ENCODE measurements at regions not wholly inside any gene's neighbourhood (a gene's known extent, or its start where the extent isn't known, plus 50 kb on each side); places are given as distances from the start of the nearest gene placed in this dataset.

DNA sequence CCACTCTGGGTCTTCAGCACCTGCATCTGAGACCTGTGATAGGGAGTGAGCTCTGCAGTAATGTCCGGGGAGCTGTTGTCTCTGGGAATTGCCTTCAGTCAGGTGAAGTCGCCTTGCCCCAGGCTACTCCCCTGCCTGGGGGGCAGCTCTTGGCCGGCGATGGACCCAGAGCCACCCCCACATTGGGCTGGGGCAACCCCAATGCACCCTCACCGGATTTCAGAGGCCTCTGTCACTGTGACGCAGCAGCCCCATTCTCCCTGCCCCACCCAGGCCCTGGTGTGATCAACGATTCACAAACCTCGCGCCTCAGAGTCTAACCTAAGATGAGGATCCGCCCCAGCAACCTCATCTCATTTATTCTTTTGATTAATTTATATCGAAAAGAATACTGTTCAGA is 303.6 kb downstream of the NDUFA10 start (continued):
- no peak for TF ChIP-seq IKZF3 (tag by site-specific recombination; IDR thresholded peaks at IDR 0.05)
- no peak for TF ChIP-seq ZNF274 (IDR thresholded peaks at IDR 0.05; ENCODE audit: low read length)
- no peak for TF ChIP-seq ZNF274 (tag by site-specific recombination; IDR thresholded peaks at IDR 0.05; ENCODE audit: borderline replicate concordance)
- TF ChIP-seq RBAK (tag by site-specific recombination; IDR thresholded peaks at IDR 0.05) = no peak
- TF ChIP-seq ZNF140 (tag by site-specific recombination; IDR thresholded peaks at IDR 0.05) = no peak
- no peak for TF ChIP-seq BCL11A (tag by site-specific recombination; IDR thresholded peaks at IDR 0.05; ENCODE audit: low read depth)
- TF ChIP-seq ZNF341 (tag by site-specific recombination; IDR thresholded peaks at IDR 0.05; ENCODE audit: low read depth) = no peak
- no peak for TF ChIP-seq ZNF707 (tag by site-specific recombination; IDR thresholded peaks at IDR 0.05)

DNA sequence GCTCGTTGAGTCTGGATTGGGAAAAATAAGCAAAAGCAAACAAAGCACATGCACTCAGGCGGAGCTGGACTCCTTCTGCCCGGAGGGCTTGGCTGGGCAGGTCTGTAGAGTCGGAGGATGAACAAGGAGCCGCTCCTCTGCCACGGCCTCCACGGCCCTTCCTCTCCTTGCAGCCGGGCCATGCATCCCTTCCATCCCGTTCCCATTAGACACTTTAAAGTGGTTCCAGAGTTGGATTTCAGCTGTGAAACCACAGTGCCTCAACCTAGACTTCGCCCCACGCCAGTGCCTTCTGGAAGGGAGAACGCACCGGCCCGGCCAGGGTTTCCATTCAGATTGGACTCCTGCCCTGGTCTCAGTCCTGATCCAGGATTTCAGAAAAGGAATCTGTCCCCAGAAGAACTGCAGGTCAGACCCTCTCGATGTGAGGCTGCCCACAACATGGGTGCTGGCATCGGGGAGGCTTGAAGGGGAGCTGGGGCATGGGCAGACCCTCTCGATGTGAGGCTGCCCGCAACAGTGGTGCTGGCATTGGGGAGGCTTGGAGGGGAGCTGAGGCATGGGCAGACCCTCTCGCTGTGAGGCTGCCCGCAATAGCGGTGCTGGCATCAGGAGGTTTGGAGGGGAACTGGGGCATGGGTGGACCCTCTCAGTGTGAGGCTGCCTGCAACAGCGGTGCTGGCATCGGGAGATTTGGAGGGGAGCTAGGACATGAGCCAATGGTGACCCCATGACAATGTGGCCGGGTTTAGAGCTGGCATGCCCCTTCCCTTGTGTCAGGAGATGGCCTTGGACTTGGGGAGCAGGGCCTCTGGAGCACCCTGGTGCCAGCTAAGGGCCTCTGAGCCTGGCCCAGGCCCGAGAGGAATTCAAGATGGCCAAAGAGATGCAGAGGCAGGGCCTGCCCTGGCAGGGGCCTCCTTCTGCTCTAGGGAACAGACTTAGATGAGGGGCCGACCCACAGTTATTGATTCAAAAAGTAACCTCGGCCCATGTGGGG is 304.5 kb downstream of the NDUFA10 start:
- POLR2A ChIA-PET = no interaction called here
- Histone ChIP-seq H3K4me1 (ENCODE audit: control insufficient read depth, insufficient read depth, low read length) (no peaks in the 10 kb centered on the region), H3K36me3 (ENCODE audit: control insufficient read depth in 2 of 2, insufficient read depth in 1 of 2, low read length in 2 of 2) (no peaks in the 10 kb centered on the region), H3K4me3 (ENCODE audit: low read depth, low read length) (no peak overlapping the region), H3K27ac (ENCODE audit: extremely low read depth, low read depth, low read length) (no peak overlapping the region), H3K9me3 (ENCODE audit: control insufficient read depth, insufficient read depth, low read depth, low read length) (no peaks in the 10 kb centered on the region)
- CTCF ChIA-PET = interaction anchor here (0.6 kb wide), 1 partner anchor 610 kb away, joined by 5 read pairs; no protein-coding TSS in a partner anchor
- TF ChIP-seq ZBTB48 (tag by site-specific recombination; IDR thresholded peaks at IDR 0.05) (no peak), ZNF354C (tag by site-specific recombination; IDR thresholded peaks at IDR 0.05; ENCODE audit: borderline replicate concordance, low read depth) (no peak), ZNF558 (tag by site-specific recombination; IDR thresholded peaks at IDR 0.05) (no peak), BCL11A (tag by site-specific recombination; IDR thresholded peaks at IDR 0.05; ENCODE audit: low read depth) (no peak)

DNA sequence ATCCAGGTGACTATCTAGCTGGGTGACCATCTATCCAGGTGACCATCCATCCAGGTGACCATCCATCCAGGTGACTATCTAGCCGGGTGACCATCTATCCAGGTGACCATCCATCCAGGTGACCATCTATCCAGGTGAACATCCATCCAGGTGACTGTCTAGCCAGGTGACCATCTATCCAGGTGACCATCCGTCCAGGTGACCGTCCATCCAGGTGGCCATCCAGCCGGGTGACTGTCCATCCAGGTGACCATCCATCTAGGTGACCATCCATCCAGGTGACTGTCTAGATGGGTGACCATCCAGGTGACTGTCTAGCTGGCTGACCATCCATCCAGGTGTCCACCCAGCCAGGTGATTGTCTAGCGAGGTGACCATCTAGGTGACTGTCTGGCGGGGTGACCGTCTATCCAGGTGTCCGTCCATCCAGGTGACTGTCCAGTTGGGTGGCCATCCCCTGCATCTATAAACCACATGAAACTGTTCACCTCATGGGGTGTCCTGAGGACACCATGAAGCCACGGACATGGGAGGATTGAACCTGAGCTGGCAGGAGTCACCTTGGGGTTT is 305.3 kb downstream of the NDUFA10 start:
- TF ChIP-seq, protein P1, sequence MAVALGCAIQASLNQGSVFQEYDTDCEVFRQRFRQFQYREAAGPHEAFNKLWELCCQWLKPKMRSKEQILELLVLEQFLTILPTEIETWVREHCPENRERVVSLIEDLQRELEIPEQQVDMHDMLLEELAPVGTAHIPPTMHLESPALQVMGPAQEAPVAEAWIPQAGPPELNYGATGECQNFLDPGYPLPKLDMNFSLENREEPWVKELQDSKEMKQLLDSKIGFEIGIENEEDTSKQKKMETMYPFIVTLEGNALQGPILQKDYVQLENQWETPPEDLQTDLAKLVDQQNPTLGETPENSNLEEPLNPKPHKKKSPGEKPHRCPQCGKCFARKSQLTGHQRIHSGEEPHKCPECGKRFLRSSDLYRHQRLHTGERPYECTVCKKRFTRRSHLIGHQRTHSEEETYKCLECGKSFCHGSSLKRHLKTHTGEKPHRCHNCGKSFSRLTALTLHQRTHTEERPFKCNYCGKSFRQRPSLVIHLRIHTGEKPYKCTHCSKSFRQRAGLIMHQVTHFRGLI (tag by site-specific recombination; IDR thresholded peaks at IDR 0.05) = no peak
- TF ChIP-seq, protein P2, sequence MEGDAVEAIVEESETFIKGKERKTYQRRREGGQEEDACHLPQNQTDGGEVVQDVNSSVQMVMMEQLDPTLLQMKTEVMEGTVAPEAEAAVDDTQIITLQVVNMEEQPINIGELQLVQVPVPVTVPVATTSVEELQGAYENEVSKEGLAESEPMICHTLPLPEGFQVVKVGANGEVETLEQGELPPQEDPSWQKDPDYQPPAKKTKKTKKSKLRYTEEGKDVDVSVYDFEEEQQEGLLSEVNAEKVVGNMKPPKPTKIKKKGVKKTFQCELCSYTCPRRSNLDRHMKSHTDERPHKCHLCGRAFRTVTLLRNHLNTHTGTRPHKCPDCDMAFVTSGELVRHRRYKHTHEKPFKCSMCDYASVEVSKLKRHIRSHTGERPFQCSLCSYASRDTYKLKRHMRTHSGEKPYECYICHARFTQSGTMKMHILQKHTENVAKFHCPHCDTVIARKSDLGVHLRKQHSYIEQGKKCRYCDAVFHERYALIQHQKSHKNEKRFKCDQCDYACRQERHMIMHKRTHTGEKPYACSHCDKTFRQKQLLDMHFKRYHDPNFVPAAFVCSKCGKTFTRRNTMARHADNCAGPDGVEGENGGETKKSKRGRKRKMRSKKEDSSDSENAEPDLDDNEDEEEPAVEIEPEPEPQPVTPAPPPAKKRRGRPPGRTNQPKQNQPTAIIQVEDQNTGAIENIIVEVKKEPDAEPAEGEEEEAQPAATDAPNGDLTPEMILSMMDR (tag by site-specific recombination; IDR thresholded peaks at IDR 0.05) = no peak
- no peak for TF ChIP-seq ZNF169 (tag by site-specific recombination; IDR thresholded peaks at IDR 0.05)
- TF ChIP-seq ZNF555 (tag by site-specific recombination; conservative IDR thresholded peaks at IDR 0.05) = no peak
- TF ChIP-seq SCRT2 (tag by site-specific recombination; IDR thresholded peaks at IDR 0.05) = no peak
- TF ChIP-seq ZNF350 (tag by site-specific recombination; IDR thresholded peaks at IDR 0.05) = no peak
- TF ChIP-seq ZNF623 (tag by site-specific recombination; IDR thresholded peaks at IDR 0.05) = no peak
- no peak for TF ChIP-seq ZNF621 (tag by site-specific recombination; IDR thresholded peaks at IDR 0.05)
- H3K36me3 ChIP-seq (ENCODE audit: control insufficient read depth in 2 of 2, insufficient read depth in 1 of 2, low read length in 2 of 2) = no peaks in the 10 kb centered on the region
- H3K27ac ChIP-seq (ENCODE audit: extremely low read depth, low read depth, low read length) = no peak overlapping the region
- ChIA-PET POLR2A (no interaction called here), CTCF (interaction anchor here (0.6 kb wide), 1 partner anchor 611 kb away, joined by 5 read pairs; no protein-coding TSS in a partner anchor)
- no peaks in the 10 kb centered on the region for H3K9me3 ChIP-seq (ENCODE audit: control insufficient read depth, insufficient read depth, low read depth, low read length)
- no peaks in the 10 kb centered on the region for H3K4me1 ChIP-seq (ENCODE audit: control insufficient read depth, insufficient read depth, low read length)
- H3K4me3 ChIP-seq (ENCODE audit: low read depth, low read length) = no peak overlapping the region

Data from HEK293 (cell line).